Stomach (tissue), 8 donors: ENCODE measurements at regions not wholly inside any gene's neighbourhood (a gene's known extent, or its start where the extent isn't known, plus 50 kb on each side); places are given as distances from the start of the nearest gene placed in this dataset.

Experiments used
- DNase-seq, 2 donors: peaks; one replicate each; pipeline versions ENCODE4 v3.0.0 to v3.0.0-alpha.2; 2013 to 2019
- H3K27ac ChIP-seq, 5 donors: fragments of 200-600 bp in 4 of 5; sonication (generic) in 4 of 5; one replicate each; pipeline ENCODE4 v1.5.1; 2013 to 2019; ENCODE audit warnings: mild to moderate bottlenecking in 1 of 5, moderate library complexity in 1 of 5
- H3K27me3 ChIP-seq, 3 donors: fragments of 200-600 bp; sonication (generic); one replicate each; pipeline ENCODE4 v1.5.1; 2017 to 2019; ENCODE audit warnings: mixed run types in 1 of 3
- H3K36me3 ChIP-seq, 4 donors: fragments of 200-600 bp; sonication (generic); 1 replicate in 3 of 4; 2 replicates in 1 of 4; pipeline ENCODE4 v1.5.1; 2016 to 2019
- H3K4me1 ChIP-seq, 4 donors: fragments of 200-600 bp; sonication (generic); one replicate each; pipeline ENCODE4 v1.5.1; 2016 to 2019
- H3K4me3 ChIP-seq, 4 donors: fragments of 200-600 bp; sonication (generic) in 3 of 4; one replicate each; pipeline ENCODE4 v1.5.1; 2016 to 2019; ENCODE audit warnings: mild to moderate bottlenecking in 1 of 4
- H3K9me3 ChIP-seq, 4 donors: fragments of 200-600 bp; sonication (generic); one replicate each; pipeline ENCODE4 v1.5.1; 2016 to 2019
- CTCF ChIP-seq, 7 experiments: fragments of 450-650 bp in 4 of 7; fragments of 200-600 bp in 3 of 7; sonication (generic) in 3 of 7; IDR thresholded peaks; one replicate each; pipeline ENCODE4 v1.5.1; 2016 to 2019; ENCODE audit warnings: antibody characterized with exemption in 7 of 7, control low read depth in 2 of 7, mild to moderate bottlenecking in 1 of 7
- EP300 ChIP-seq: sonication (generic); formaldehyde crosslinking; IDR thresholded peaks from one replicate; pipeline ENCODE4 v1.6.1; 2017; ENCODE audit warnings: antibody characterized with exemption
- POLR2A ChIP-seq, 4 donors: fragments of 450-650 bp; IDR thresholded peaks; one replicate each; pipeline ENCODE4 v1.6.1; 2016; ENCODE audit warnings: antibody characterized with exemption in 4 of 4, control low read depth in 2 of 4, mild to moderate bottlenecking in 1 of 4, moderate library complexity in 1 of 4
- POLR2AphosphoS5 ChIP-seq, 3 donors: sonication (generic); formaldehyde crosslinking; IDR thresholded peaks; one replicate each; pipeline ENCODE4 v1.6.1; 2016; ENCODE audit warnings: antibody characterized with exemption in 3 of 3
- WGBS, 5 donors: extraction: QIAGEN DNeasy Blood & Tissue Kit in 3 of 5; methylation state at CpG; one replicate each; pipeline versions ENCODE4 v1.1.5 to v1.1.7; 2013 to 2018; 5-methylcytosine and 5-hydroxymethylcytosine counted together
- intact Hi-C: fragments of 100-400 bp; cut with DNase I; formaldehyde crosslinking; loops from one replicate; pipeline ENCODE4 v1.15.1; 2023; ENCODE audit warnings: low total_unique reads
- donor health status: healthy with polysubstance abuse.
- donor health status: Bipolar disorder and iron deficiency.
- donor health status: healthy.

- intact Hi-C loops: no loop called here
- no peaks in the 10 kb centered on the region for H3K27me3 ChIP-seq
- H3K4me3 ChIP-seq: no peak overlapping the region
- H3K36me3 ChIP-seq: no peaks in the 10 kb centered on the region
- TF ChIP-seq EP300 (no peak), CTCF (IDR thresholded peaks at IDR 0.05) (no peak), POLR2AphosphoS5 (IDR thresholded peaks at IDR 0.05) (no peak), POLR2A (IDR thresholded peaks at IDR 0.05) (no peak)
- H3K27ac ChIP-seq: no peak overlapping the region
- no peak for DNase-seq
- H3K9me3 ChIP-seq: no peaks in the 10 kb centered on the region
- H3K4me1 ChIP-seq: no peaks in the 10 kb centered on the region
Observed at GRCh38 chr15:56844892-56845291, 73.6 kb upstream of the TCF12 start.

GRCh38 chr15:56844471-56844870 lies 74.0 kb upstream of the TCF12 start:
- 72 to 85% (median 74%) methylated on average over 3 of the region's 3 CpGs for WGBS, 5 donors
- H3K36me3 ChIP-seq: no peaks in the 10 kb centered on the region
- TF ChIP-seq CTCF (IDR thresholded peaks at IDR 0.05): no peak
- TF ChIP-seq POLR2A (IDR thresholded peaks at IDR 0.05): no peak
- no peak for TF ChIP-seq POLR2AphosphoS5 (IDR thresholded peaks at IDR 0.05)
- no peak for TF ChIP-seq EP300
- no peaks in the 10 kb centered on the region for H3K4me1 ChIP-seq
- H3K9me3 ChIP-seq: no peaks in the 10 kb centered on the region
- no peak for DNase-seq
- no peak overlapping the region for H3K4me3 ChIP-seq
- H3K27ac ChIP-seq: no peak overlapping the region
- intact Hi-C loops: no loop called here
- no peaks in the 10 kb centered on the region for H3K27me3 ChIP-seq

- H3K9me3 ChIP-seq: no peaks in the 10 kb centered on the region
- peaks cover 0 to 11% (median 2%) of the 10 kb centered on the region in 4 donors for H3K4me1 ChIP-seq
- H3K36me3 ChIP-seq: no peaks in the 10 kb centered on the region
- no peak overlapping the region for H3K4me3 ChIP-seq
- no peak for DNase-seq
- H3K27me3 ChIP-seq: no peaks in the 10 kb centered on the region
- no peak overlapping the region for H3K27ac ChIP-seq
- TF ChIP-seq POLR2A (IDR thresholded peaks at IDR 0.05) (no peak), EP300 (no peak), CTCF (IDR thresholded peaks at IDR 0.05) (no peak), POLR2AphosphoS5 (IDR thresholded peaks at IDR 0.05) (no peak)
- intact Hi-C loops: no loop called here
Observed at GRCh38 chr15:56839641-56840040, 78.8 kb upstream of the TCF12 start.

- no peaks in the 10 kb centered on the region for H3K27me3 ChIP-seq
- H3K9me3 ChIP-seq: no peaks in the 10 kb centered on the region
- H3K36me3 ChIP-seq: no peaks in the 10 kb centered on the region
- intact Hi-C loops: no loop called here
- WGBS, 5 donors: 69 to 76% (median 75%) methylated on average over 5 of the region's 5 CpGs
- no peak overlapping the region for H3K27ac ChIP-seq
- no peak overlapping the region for H3K4me3 ChIP-seq
- DNase-seq: no peak
- TF ChIP-seq EP300 (no peak), POLR2A (IDR thresholded peaks at IDR 0.05) (no peak), CTCF (IDR thresholded peaks at IDR 0.05) (no peak), POLR2AphosphoS5 (IDR thresholded peaks at IDR 0.05) (no peak)
- H3K4me1 ChIP-seq: peaks cover 0 to 11% (median 2%) of the 10 kb centered on the region in 4 donors
Observed at GRCh38 chr15:56839099-56839498, 79.3 kb upstream of the TCF12 start.
